ENCODE measurements at regions not wholly inside any gene's neighbourhood (a gene's known extent, or its start where the extent isn't known, plus 50 kb on each side); places are given as distances from the start of the nearest gene placed in this dataset.

DNA sequence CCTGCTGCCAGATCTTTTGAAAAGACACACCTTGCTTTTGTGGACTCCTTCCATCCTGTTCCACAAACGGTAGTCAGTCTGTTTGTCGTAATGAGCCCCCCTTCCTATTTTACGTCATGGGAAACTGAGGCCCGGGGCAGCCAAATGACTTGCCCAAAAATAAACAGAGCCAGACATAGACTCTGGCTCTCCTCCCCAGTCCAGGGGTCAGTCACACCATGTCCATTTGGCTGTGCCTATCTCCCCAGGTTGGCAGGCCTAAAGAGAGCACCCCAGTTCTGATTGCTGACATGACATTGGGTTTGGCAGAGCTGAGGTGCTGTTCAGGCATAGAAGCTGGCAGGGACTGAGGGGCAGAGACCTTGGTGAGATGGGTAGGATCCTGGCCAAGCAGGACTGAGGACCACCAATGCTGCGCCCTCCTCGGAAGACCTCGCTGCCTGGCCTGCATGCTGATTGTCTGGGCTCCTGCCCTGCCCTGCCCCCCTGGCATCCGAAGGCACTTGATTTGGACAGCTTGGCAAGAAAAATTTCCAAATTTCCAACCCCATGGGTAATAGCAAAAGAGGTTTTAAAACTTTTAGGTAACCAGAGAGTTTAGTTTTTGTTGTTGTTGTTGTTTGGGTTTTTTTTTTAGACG lies 335.4 kb downstream of the DYSF start:
- no peak overlapping the region for H2AFZ ChIP-seq (ENCODE audit: low read length)
- CTCF ChIA-PET (ENCODE audit: low intra/inter-chr PET ratio, low total read pairs) = no interaction called here
- ATAC-seq (no peak), FAIRE-seq (no peak), DNase-seq (ENCODE audit: low spot score) (no peak)
- TF ChIP-seq ZNF44 (CRISPR knock-in tag; IDR thresholded peaks at IDR 0.05) (no peak), ZNF3 (CRISPR knock-in tag; IDR thresholded peaks at IDR 0.05) (no peak), ZFP36L2 (CRISPR knock-in tag; IDR thresholded peaks at IDR 0.05) (no peak), GMEB1 (CRISPR knock-in tag; IDR thresholded peaks at IDR 0.05; ENCODE audit: borderline replicate concordance) (no peak), ETV6 (CRISPR knock-in tag; conservative IDR thresholded peaks at IDR 0.05) (no peak), HNRNPK (IDR thresholded peaks at IDR 0.05; ENCODE audit: low read depth, low read length, poor library complexity, severe bottlenecking) (no peak), FOXK2 (IDR thresholded peaks at IDR 0.05) (no peak), NFATC3 (CRISPR knock-in tag; IDR thresholded peaks at IDR 0.05) (no peak)
- TF ChIP-seq, protein P1, sequence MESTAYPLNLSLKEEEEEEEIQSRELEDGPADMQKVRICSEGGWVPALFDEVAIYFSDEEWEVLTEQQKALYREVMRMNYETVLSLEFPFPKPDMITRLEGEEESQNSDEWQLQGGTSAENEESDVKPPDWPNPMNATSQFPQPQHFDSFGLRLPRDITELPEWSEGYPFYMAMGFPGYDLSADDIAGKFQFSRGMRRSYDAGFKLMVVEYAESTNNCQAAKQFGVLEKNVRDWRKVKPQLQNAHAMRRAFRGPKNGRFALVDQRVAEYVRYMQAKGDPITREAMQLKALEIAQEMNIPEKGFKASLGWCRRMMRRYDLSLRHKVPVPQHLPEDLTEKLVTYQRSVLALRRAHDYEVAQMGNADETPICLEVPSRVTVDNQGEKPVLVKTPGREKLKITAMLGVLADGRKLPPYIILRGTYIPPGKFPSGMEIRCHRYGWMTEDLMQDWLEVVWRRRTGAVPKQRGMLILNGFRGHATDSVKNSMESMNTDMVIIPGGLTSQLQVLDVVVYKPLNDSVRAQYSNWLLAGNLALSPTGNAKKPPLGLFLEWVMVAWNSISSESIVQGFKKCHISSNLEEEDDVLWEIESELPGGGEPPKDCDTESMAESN (CRISPR knock-in tag; conservative IDR thresholded peaks at IDR 0.05) = no peak
- TF ChIP-seq, protein P2, sequence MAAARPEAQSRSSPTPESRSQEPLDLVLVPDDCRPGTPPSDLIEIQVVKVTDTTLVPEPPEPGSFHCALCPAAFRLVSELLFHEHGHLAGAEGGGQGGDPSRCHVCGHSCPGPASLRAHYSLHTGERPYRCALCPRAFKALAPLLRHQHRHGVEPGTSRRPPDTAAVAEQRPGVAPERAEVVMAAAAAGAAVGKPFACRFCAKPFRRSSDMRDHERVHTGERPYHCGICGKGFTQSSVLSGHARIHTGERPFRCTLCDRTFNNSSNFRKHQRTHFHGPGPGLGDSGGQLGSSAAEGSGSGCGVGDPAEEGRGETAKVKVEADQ (CRISPR knock-in tag; IDR thresholded peaks at IDR 0.05; ENCODE audit: borderline replicate concordance) = no peak
- TF ChIP-seq, protein P3, sequence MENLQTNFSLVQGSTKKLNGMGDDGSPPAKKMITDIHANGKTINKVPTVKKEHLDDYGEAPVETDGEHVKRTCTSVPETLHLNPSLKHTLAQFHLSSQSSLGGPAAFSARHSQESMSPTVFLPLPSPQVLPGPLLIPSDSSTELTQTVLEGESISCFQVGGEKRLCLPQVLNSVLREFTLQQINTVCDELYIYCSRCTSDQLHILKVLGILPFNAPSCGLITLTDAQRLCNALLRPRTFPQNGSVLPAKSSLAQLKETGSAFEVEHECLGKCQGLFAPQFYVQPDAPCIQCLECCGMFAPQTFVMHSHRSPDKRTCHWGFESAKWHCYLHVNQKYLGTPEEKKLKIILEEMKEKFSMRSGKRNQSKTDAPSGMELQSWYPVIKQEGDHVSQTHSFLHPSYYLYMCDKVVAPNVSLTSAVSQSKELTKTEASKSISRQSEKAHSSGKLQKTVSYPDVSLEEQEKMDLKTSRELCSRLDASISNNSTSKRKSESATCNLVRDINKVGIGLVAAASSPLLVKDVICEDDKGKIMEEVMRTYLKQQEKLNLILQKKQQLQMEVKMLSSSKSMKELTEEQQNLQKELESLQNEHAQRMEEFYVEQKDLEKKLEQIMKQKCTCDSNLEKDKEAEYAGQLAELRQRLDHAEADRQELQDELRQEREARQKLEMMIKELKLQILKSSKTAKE (CRISPR knock-in tag; IDR thresholded peaks at IDR 0.05; ENCODE audit: borderline replicate concordance) = no peak
- no peaks in the 10 kb centered on the region for H4K20me1 ChIP-seq (ENCODE audit: insufficient read depth, low read length)
- no peak overlapping the region for H3K27ac ChIP-seq (ENCODE audit: extremely low read length, insufficient read depth, low read length)
- H3K4me3 ChIP-seq (replicated peaks in 1 of 3; ENCODE audit: insufficient read depth in 1 of 3, low read depth in 2 of 3, low read length in 3 of 3) = no peak overlapping the region
- intact Hi-C loops (cut with micrococcal nuclease; ENCODE audit: unreplicated experiment) = loop anchor here (5.0 kb wide), 1 partner anchor 431 kb away; no protein-coding TSS in a partner anchor
- POLR2A ChIA-PET = no interaction called here
- 59% methylated on average over 9 of the region's 9 CpGs for WGBS (ENCODE audit: low lambda C conversion rate)
- no peak overlapping the region for H3K9ac ChIP-seq (ENCODE audit: insufficient read depth, low read depth, low read length)
- H3K27me3 ChIP-seq (ENCODE audit: control insufficient read depth in 1 of 2, insufficient read depth in 2 of 2, low read length in 2 of 2) = peaks cover 2 to 22% of the 10 kb centered on the region in 2 experiments; a peak in 3 of 5 replicates
- H3K9me3 ChIP-seq (ENCODE audit: low read length) = no peaks in the 10 kb centered on the region
- H3K36me3 ChIP-seq (replicated peaks in 1 of 2; ENCODE audit: control insufficient read depth in 1 of 2, insufficient read depth in 2 of 2, low read length in 2 of 2) = no peaks in the 10 kb centered on the region
- H3K79me2 ChIP-seq (ENCODE audit: insufficient read depth, low read length) = no peaks in the 10 kb centered on the region
- in situ Hi-C loops (cut with HindIII; ENCODE audit: extremely low pct_ligation_motif_present, low pct_unique_long_range_greater_than_20kb) = no loop called here
- peaks cover 25% of the 10 kb centered on the region for H3K4me1 ChIP-seq (ENCODE audit: insufficient read depth, low read length)
- no peak overlapping the region for H3K4me2 ChIP-seq (ENCODE audit: low read depth, low read length)
- no TSS peak for BruUV-seq (replicated peaks)

Measured in HepG2 (cell line).